Caco-2 (cell line): ENCODE measurements at regions not wholly inside any gene's neighbourhood (a gene's known extent, or its start where the extent isn't known, plus 50 kb on each side); places are given as distances from the start of the nearest gene placed in this dataset.
"Not testable (repeated sequence)": the region's sequence is repeated elsewhere in the genome, so short reads cannot be mapped to it uniquely, and the experiment has no call there.

ENCODE experiments used
- BruUV-seq: library from RNA; stranded (reverse); fragments of 400-500 nt; replicated peaks from 2 replicates; lab custom pipeline; 2021; lab: Mats Ljungman, UMichigan
- CTCF ChIA-PET: fragments of 300-600 bp; sonication (Branson Sonifier 250); formaldehyde crosslinking; loops from one replicate; lab custom pipeline; 2022; ENCODE audit warnings: antibody characterized with exemption; lab: Charles Lee
- POLR2A ChIA-PET: fragments of 300-600 bp; sonication (Branson Sonifier 250); formaldehyde crosslinking; loops from one replicate; lab custom pipeline; 2022; ENCODE audit warnings: antibody characterized with exemption; lab: Charles Lee
- DNase-seq, 2 experiments: peaks; one replicate each; pipeline versions ENCODE4 v3.0.0 to v3.0.0-alpha.2; 2020 to 2022
- H3K27me3 ChIP-seq: replicated peaks from 2 replicates; pipeline ENCODE4 v1.6.0; 2011; ENCODE audit warnings: low read length; ENCODE audit not compliant: control insufficient read depth, insufficient read depth
- H3K36me3 ChIP-seq: 2 replicates; pipeline ENCODE4 v1.5.1; 2011; ENCODE audit warnings: low read length; ENCODE audit not compliant: control insufficient read depth, insufficient read depth
- H3K4me1 ChIP-seq: fragments of 250-450 bp; sonication (Bioruptor Pico); 2 replicates; pipeline ENCODE4 v1.5.1; 2020; ENCODE audit warnings: mild to moderate bottlenecking
- H3K4me3 ChIP-seq: 2 replicates; pipeline ENCODE4 v1.5.1; 2011; ENCODE audit warnings: low read depth, mild to moderate bottlenecking, control low read depth, low read length
- H3K9me3 ChIP-seq: fragments of 250-450 bp; sonication (Bioruptor Pico); 2 replicates; pipeline ENCODE4 v1.5.1; 2020; ENCODE audit warnings: mild to moderate bottlenecking, moderate library complexity
- H3K27ac Mint-ChIP-seq: one replicate; pipeline ENCODE4 v1.8.0; 2022; ENCODE audit warnings: mixed read lengths; ENCODE audit not compliant: unreplicated experiment
- H3K27me3 Mint-ChIP-seq: one replicate; pipeline ENCODE4 v1.8.0; 2022; ENCODE audit warnings: mixed read lengths; ENCODE audit not compliant: insufficient read depth, unreplicated experiment
- H3K36me3 Mint-ChIP-seq: one replicate; pipeline ENCODE4 v1.8.0; 2022; ENCODE audit warnings: mild to moderate bottlenecking, mixed read lengths; ENCODE audit not compliant: insufficient read depth, unreplicated experiment
- H3K4me1 Mint-ChIP-seq: one replicate; pipeline ENCODE4 v1.8.0; 2022; ENCODE audit warnings: low read depth, mixed read lengths; ENCODE audit not compliant: unreplicated experiment
- H3K4me3 Mint-ChIP-seq: one replicate; pipeline ENCODE4 v1.8.0; 2022; ENCODE audit warnings: mild to moderate bottlenecking, moderate library complexity, mixed read lengths; ENCODE audit not compliant: unreplicated experiment
- H3K9me3 Mint-ChIP-seq: one replicate; pipeline ENCODE4 v1.8.0; 2022; ENCODE audit warnings: mixed read lengths; ENCODE audit not compliant: unreplicated experiment
- intact Hi-C: fragments of 100-400 bp; cut with micrococcal nuclease; formaldehyde crosslinking; loops from one replicate; pipeline ENCODE4 v1.10.0; 2022; ENCODE audit not compliant: unreplicated experiment
- TF ChIP-seq, protein P1 (sequence below), 2 experiments: fragments of 200-600 bp in 1 of 2; IDR thresholded peaks; 1 replicate in 1 of 2; 2 replicates in 1 of 2; pipeline versions ENCODE4 v1.5.1 to v1.8.0; 2011 to 2022; ENCODE audit warnings: antibody characterized with exemption in 1 of 2, control low read depth in 1 of 2, inconsistent platforms in 1 of 2, low read depth in 1 of 2, low read length in 1 of 2, mild to moderate bottlenecking in 1 of 2, moderate library complexity in 1 of 2; ENCODE audit not compliant: insufficient read depth in 1 of 2, severe bottlenecking in 1 of 2, unreplicated experiment in 1 of 2

DNA sequence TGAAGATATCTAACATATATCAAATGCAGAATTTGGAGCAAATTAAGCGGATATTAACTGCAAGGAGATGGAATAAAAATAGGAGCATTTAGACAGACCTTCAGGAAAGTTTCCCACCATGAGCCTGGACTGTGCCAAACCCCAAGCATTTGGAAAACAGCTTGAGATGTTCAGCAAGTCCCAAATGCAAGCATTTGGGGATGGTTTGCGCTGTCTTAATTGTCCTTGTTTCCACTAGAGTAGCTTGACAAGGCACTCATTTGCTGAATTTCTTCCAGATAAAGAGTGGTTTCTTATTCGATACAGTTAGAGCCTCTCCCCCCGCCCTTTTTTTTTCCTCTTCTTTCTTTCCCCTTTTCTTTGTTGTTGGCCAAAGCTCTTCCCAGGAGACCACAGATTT lies 77.1 kb upstream of the CDC42EP3 start:
- TF ChIP-seq, protein P1, sequence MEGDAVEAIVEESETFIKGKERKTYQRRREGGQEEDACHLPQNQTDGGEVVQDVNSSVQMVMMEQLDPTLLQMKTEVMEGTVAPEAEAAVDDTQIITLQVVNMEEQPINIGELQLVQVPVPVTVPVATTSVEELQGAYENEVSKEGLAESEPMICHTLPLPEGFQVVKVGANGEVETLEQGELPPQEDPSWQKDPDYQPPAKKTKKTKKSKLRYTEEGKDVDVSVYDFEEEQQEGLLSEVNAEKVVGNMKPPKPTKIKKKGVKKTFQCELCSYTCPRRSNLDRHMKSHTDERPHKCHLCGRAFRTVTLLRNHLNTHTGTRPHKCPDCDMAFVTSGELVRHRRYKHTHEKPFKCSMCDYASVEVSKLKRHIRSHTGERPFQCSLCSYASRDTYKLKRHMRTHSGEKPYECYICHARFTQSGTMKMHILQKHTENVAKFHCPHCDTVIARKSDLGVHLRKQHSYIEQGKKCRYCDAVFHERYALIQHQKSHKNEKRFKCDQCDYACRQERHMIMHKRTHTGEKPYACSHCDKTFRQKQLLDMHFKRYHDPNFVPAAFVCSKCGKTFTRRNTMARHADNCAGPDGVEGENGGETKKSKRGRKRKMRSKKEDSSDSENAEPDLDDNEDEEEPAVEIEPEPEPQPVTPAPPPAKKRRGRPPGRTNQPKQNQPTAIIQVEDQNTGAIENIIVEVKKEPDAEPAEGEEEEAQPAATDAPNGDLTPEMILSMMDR (IDR thresholded peaks at IDR 0.05; ENCODE audit: insufficient read depth in 1 of 2, low read depth in 1 of 2, low read length in 1 of 2, severe bottlenecking in 1 of 2, unreplicated experiment in 1 of 2) = no peak
- H3K4me1 Mint-ChIP-seq = peaks cover 13% of the 10 kb centered on the region
- Histone ChIP-seq H3K4me1 (peaks cover 6% of the 10 kb centered on the region; the same call in 1 of the 2 replicates), H3K27me3 (no peaks in the 10 kb centered on the region), H3K36me3 (no peaks in the 10 kb centered on the region), H3K4me3 (no peak overlapping the region), H3K9me3 (no peaks in the 10 kb centered on the region)
- H3K36me3 Mint-ChIP-seq = no peaks in the 10 kb centered on the region
- H3K27ac Mint-ChIP-seq = no peak overlapping the region
- no peaks in the 10 kb centered on the region for H3K9me3 Mint-ChIP-seq
- POLR2A ChIA-PET = no interaction called here
- H3K4me3 Mint-ChIP-seq = no peak overlapping the region
- H3K27me3 Mint-ChIP-seq = no peaks in the 10 kb centered on the region
- no TSS peak for BruUV-seq
- intact Hi-C loops = no loop called here
- no peak for DNase-seq
- CTCF ChIA-PET = no interaction called here

DNA sequence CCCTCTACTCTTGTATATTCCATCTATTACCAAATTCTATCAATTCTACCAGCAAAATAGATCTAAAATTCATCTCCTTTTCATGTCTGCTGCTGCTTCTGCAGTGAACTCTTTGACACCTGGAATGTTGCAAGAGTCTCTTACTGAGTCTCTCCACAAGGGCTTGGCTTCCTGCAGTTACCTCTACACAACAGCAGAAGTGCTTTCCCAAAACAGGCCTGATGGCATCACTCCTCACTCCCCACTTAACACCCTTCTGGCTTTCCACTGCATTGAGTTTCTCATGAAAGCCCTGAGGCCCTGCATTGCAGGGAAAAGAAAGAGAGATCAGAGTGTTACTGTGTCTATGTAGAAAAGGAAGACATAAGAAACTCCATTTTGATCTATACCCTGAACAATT lies 78.8 kb upstream of the CDC42EP3 start:
- H3K4me1 Mint-ChIP-seq = peaks cover 13% of the 10 kb centered on the region
- H3K4me3 ChIP-seq, intact Hi-C loops, BruUV-seq, H3K9me3 Mint-ChIP-seq, H3K4me1 ChIP-seq, POLR2A ChIA-PET, H3K36me3 Mint-ChIP-seq, H3K36me3 ChIP-seq, DNase-seq, H3K4me3 Mint-ChIP-seq, H3K9me3 ChIP-seq, CTCF ChIA-PET, H3K27me3 ChIP-seq, H3K27ac Mint-ChIP-seq, H3K27me3 Mint-ChIP-seq: not testable (repeated sequence)

DNA sequence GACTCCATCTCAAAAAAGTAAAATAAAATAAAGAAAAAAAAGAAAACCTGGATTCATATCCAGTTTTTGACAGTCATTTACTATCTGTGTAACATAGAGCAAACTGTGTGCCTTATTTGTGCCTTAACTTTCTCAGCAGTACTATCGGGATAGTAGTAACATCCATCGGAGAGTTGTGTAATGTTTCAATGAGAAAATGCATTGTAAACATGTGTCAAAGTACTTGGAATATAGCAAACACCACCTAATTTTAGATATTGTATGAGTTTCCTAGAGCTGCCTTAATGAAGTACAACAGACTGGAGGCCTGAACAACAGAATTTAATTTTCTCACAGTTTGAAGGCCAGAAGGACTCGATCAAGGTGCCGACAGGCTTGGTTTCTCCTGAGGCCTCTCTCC lies 81.3 kb upstream of the CDC42EP3 start:
- no peak for DNase-seq

More for the DNA sequence above, 81.3 kb upstream of the CDC42EP3 start:
- H3K27me3 Mint-ChIP-seq = no peaks in the 10 kb centered on the region
- no peaks in the 10 kb centered on the region for H3K36me3 Mint-ChIP-seq
- H3K4me1 Mint-ChIP-seq = peaks cover 13% of the 10 kb centered on the region
- Histone ChIP-seq H3K4me3 (no peak overlapping the region), H3K4me1 (no peaks in the 10 kb centered on the region), H3K9me3 (no peaks in the 10 kb centered on the region), H3K36me3 (no peaks in the 10 kb centered on the region), H3K27me3 (no peaks in the 10 kb centered on the region)
- no peaks in the 10 kb centered on the region for H3K9me3 Mint-ChIP-seq
- BruUV-seq = no TSS peak
- H3K4me3 Mint-ChIP-seq = no peak overlapping the region
- ChIA-PET POLR2A (no interaction called here), CTCF (no interaction called here)
- H3K27ac Mint-ChIP-seq = no peak overlapping the region
- intact Hi-C loops = no loop called here
- TF ChIP-seq, protein P1 (IDR thresholded peaks at IDR 0.05; ENCODE audit: insufficient read depth in 1 of 2, low read depth in 1 of 2, low read length in 1 of 2, severe bottlenecking in 1 of 2, unreplicated experiment in 1 of 2) = no peak
